Left cardiac atrium (tissue), 4 donors: ENCODE measurements at regions not wholly inside any gene's neighbourhood (a gene's known extent, or its start where the extent isn't known, plus 50 kb on each side); places are given as distances from the start of the nearest gene placed in this dataset.

ENCODE experiments used
- ATAC-seq, 2 donors: fragments of 200-7000 bp; cut with Tn5 transposase; one replicate each; pipeline ENCODE4 v1.9.1; 2020; ENCODE audit warnings: mild to moderate bottlenecking in 2 of 2, moderate library complexity in 2 of 2
- DNase-seq: peaks from one replicate; pipeline ENCODE4 v3.0.0-alpha.2; 2020
- intact Hi-C, 2 donors: fragments of 100-400 bp; cut with DNase I; formaldehyde crosslinking; loops; one replicate each; pipeline versions ENCODE4 v1.14.1 to v1.15.1; 2022 to 2023
- donor health status: DM: no; HTN: yes; CAD: no.
- donor health status: DM: no; HTN: yes; CAD: no; lungs with severe emphysema.
- donor health status: DM: yes; HTN: yes; CAD: no.
- donor health status: Dilated cardiomyopathy.

DNA sequence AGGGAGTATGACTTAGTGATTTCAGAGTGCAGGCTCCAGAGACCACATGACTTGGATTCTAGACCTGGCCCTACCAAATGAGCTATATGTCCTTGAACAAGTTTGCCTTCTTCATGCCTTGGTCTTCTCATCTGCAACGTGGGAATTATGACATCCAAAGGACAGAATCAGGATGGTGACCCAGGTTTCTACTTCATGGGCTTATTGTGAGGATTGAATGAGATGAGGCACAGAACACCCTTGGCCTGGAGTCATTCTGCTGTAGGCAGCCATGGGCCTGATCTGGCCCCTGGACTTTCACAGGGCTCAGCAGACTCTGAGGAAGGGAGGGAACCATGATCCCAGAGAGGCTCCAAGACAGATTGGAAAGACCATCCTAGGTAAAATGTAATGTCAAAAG lies 85.6 kb upstream of the HAAO start:
- intact Hi-C loops, result loop anchor here (5.0 to 10.0 kb wide), 2 partner anchors 47 to 49 kb away; no protein-coding TSS in a partner anchor
- no peak for ATAC-seq
- DNase-seq, result no peak

GRCh38 chr2:42877511-42877910 lies 85.1 kb upstream of the HAAO start:
- DNase-seq (no peak), ATAC-seq (no peak)
- intact Hi-C loops, result loop anchor here (5.0 to 10.0 kb wide), 2 partner anchors 47 to 50 kb away; no protein-coding TSS in a partner anchor

DNA sequence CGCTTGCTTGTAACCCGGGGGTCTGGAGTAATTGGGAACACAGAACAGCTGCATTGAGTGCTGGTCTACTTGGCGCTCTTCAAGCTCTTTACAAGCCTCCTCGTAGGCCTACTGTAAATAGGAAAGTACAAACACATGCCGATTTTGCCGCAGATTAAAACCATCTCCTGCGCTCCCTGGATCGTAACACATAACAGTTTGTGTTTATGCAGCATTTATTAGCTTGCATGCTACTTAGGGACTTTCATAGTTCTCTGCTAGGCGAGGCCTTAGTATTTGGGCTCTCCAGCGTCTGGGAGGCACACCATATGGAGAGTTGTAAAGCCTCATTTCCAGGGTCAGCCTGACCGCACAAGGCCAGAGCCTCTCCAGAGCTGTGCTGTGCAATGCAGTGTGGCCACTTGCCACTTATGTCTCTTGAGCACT lies 84.0 kb upstream of the HAAO start:
- DNase-seq (no peak), ATAC-seq (no peak)
- intact Hi-C loops, result loop anchor here (5.0 to 10.0 kb wide), 2 partner anchors 48 to 51 kb away; no protein-coding TSS in a partner anchor

DNA sequence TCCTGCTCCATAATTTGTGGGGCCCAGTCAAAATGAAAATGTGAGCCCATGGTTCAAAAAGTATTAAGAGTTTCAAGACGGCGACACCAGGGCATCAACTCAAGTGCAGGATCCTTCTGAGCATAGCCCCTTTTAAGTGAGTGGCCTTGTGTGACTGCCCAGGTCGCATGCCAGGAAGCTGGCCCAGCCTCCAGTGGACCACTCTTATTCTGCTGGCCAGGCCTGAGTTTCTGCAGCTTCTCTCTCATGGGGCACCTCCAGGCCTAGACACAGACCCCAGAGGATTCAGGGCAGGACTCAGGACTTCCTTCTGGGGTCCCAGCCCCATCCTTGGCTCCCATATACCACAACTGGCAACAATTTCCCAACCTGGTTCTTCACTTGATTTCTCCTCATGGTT lies 83.5 kb upstream of the HAAO start:
- intact Hi-C loops, result loop anchor here (5.0 to 10.0 kb wide), 2 partner anchors 49 to 51 kb away; no protein-coding TSS in a partner anchor
- DNase-seq (no peak), ATAC-seq (no peak)

DNA sequence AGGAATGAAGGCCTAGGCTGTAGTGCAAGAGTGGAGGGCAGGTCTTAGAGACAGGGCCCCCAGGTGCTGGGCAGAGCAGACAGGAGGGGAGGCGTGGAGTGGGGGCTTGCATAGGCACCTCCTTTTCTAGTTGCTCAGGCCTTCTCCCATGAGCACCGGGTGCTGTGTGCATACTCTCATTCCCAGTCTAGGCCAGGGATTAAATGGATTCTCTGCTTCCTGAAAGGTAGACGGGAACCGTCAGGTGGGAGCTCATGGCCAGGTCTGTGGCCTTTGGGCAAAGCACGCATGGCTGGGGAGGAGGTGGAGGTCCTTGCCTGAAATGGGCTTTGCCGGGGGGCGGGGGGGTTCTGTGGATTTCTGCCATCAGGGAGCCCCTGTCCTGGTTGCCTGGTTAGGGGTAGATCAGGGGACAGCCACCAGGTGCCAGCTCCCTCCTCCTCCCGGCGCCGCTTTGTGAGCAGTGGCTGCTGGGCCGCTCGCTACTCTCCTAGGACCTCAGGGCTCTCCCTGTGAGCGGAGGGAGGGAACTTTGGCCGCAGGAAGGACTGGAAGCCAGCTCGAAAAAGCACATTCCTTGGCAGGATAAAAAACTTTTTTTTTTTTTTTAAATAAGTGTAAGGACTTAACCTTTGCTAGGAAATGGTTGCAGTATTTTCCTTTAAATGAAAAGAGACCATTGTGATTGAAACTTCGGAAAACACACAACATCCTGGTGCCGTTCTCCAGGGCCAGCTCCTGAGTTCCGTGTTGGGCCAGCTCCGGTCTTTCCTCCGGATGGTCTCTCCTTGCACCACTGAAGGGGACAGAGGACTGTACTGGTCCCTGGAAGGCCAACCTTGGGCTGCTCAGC lies 82.8 kb upstream of the HAAO start:
- ATAC-seq (peak; percentile 77 to 83), DNase-seq (peak; percentile 76)
- intact Hi-C loops, result loop anchor here (5.0 to 10.0 kb wide), 2 partner anchors 50 to 52 kb away; no protein-coding TSS in a partner anchor

- intact Hi-C loops, result loop anchor here in 1 of 2 donors (10.0 kb wide), 1 partner anchor 52 kb away; no protein-coding TSS in a partner anchor
- DNase-seq (no peak), ATAC-seq (peak in 1 of 2 donors; percentile 42)
Observed at GRCh38 chr2:42872721-42873120, 80.3 kb upstream of the HAAO start.

- intact Hi-C loops, result loop anchor here in 1 of 2 donors (10.0 kb wide), 1 partner anchor 53 kb away; no protein-coding TSS in a partner anchor
- no peak for ATAC-seq
Observed at GRCh38 chr2:42871372-42871771, 79.0 kb upstream of the HAAO start.

DNA sequence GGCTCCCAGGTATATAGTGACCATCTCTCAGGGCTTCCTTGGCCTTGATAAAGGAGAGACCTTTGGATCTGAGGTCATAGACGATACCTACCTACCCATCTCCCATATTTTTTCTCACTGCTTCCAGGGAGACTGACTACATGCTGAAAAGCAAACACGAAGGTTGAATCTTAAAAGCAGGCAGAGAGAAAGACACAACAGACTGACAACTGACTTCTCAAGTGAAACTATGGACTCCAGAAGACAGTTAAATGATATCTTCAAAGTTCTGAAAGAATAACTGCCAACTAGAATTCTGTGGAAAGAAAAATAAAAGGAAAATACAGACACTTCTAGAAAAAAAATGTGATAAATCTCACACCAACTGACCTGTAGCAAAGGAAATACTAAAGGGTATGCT lies 76.5 kb upstream of the HAAO start:
- intact Hi-C loops, result no loop called here
- ATAC-seq (no peak), DNase-seq (no peak)

More at GRCh38 chr2:42871372-42871771, 79.0 kb upstream of the HAAO start:
- no peak for DNase-seq

- ATAC-seq (no peak), DNase-seq (no peak)
- intact Hi-C loops, result no loop called here
Observed at GRCh38 chr2:42868096-42868495, 75.7 kb upstream of the HAAO start.

DNA sequence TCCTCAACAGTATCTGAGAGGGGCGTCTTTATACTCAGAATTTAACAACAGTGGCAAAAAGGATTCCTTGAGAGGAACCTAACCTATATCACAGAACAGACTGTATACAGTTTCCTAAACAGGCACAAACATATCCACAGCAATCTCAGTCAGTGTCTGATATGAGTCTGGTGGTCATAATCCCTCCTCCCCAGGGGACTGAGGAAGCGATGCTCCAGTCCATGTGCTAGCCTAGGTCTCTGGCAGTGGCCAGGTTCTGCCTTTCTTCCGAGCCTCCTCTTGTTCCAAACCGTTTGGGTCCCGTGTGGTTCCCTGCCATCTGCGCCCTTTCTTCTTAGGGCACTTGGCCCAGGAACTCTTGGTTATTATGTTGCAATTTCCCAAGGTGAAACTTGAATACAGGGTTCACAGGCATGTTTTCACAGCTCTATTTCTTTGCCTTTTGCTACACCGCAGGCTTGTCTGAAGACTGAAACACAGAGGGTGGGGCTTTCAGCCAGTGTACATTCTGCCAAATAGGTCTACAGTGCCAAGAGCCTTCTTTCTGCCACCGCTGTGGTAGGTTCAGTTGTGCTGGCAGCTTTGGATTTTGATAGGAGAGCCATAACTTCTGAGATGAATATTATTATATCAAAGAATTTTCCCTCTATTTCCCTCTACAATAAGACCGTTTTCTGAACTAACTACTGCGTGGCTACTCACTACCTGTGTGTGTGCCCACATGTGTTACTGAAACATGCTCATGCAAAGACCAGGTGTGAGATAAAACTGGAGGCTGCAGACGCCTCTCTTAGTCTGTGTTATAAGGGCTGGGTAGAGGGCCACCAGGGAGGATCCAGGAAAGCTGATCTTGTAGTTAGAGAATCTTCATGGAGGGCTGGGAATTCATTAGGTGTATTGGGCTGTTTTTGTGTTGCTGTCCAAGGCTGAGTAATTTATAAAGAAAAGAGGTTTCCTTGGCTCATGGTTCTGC lies 75.0 kb upstream of the HAAO start:
- DNase-seq (no peak), ATAC-seq (peak; percentile 36 to 38)
- intact Hi-C loops, result no loop called here

DNA sequence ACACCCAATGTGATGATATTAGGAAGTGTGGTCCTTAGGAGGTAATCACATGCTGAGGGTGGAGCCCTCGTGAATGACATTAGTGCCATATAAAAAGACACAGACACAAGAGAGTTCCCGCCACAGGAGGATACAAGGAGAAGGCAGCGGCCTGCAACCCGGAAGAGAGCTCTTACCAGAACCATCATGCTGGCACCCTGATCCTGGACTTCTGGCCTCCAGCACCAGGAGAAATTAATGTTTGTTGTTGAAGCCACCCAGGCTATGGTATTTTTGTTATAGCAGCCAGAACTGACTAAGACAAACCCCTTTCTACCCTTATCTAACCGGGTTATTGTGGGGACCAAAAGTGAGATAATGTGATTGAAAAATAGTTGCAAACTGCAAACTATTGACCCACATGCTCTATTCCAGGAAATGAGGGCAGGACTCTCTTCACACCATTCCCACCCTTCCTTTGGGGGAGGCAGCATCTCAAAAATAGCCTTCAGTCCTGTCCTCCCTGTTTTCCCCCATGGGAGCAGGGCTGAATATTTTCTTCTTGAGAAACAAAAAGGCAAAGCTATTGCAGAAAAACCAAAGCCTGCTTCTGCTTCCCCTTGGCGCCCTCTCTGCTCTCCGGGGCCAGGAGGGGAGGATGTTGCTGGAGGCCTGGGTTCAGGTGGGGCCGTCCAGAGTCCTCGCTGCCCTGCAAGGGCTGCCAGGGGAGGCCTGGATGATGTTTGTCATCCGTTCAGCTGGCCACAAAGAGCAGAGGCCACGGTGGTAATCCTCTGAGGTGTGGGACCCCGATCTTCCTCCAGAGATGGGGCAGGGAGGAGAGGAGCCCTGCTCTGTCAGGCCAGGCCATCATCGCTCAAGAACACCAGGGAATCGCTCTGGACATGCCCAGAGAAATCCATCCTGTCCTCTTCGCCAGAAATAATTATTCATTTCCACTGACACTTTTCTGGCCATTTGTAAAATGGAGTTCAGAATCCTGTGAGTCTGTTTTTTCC lies 73.8 kb upstream of the HAAO start:
- DNase-seq (peak; percentile 62), ATAC-seq (peak; percentile 74 to 82)
- intact Hi-C loops, result no loop called here

- DNase-seq, result no peak
- no peak for ATAC-seq
- intact Hi-C loops, result no loop called here
Observed at GRCh38 chr2:42864641-42865280, 72.4 kb upstream of the HAAO start.

DNA sequence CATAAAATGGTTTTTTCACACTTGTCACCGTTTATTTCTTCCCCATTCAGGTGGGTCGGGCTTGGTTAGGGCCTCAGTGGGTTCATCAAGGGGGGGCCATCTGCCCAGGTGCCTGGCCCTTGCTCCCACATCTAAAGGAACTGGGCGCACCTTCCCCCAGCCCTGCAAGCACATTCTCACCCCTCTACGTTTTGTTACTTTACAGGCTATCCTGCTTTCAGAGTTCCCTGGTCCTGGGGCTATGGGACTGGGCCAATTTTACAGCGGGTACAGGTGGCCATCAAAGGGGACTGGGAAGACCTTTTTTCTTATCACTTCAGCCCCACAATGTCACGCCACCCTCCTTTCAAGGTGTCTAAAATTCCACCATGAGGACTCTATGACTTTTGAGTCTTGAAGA lies 71.8 kb upstream of the HAAO start:
- ATAC-seq, result no peak
- no peak for DNase-seq
- intact Hi-C loops, result no loop called here

GRCh38 chr2:42863751-42864150 lies 71.4 kb upstream of the HAAO start:
- DNase-seq (no peak), ATAC-seq (no peak)
- intact Hi-C loops, result no loop called here

GRCh38 chr2:42863320-42863719 lies 70.9 kb upstream of the HAAO start:
- intact Hi-C loops, result no loop called here
- DNase-seq (no peak), ATAC-seq (no peak)

DNA sequence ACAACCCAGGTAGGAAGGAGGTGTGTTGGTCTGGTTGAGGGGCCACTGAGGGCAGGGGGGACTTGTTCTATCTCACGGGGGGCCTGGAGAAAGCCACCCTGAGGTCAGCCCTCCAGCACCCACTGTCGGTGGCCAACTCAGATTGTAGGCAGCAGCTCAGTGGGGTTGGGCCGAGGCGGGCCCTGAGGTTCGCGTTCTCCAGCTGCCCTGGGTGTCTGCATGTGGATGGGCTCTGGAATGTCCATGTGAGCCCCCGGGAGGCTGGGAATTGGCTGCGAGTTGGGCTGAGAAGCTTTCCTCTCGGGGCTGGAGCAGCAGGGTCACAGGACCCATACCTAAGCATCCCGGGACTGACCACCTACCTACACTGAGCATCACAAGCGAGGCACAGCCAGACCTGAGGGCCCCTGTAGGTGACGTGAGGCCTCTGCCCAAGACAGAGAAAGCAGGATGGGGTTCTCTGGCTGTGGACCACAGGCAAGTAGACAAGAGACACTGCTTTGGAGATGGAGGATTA lies 70.3 kb upstream of the HAAO start:
- no peak for ATAC-seq
- DNase-seq, result no peak
- intact Hi-C loops, result no loop called here

GRCh38 chr2:42861321-42861720 lies 68.9 kb upstream of the HAAO start:
- ATAC-seq, result no peak
- DNase-seq, result no peak
- intact Hi-C loops, result no loop called here
